ENCODE measurements at regions not wholly inside any gene's neighbourhood (a gene's known extent, or its start where the extent isn't known, plus 50 kb on each side); places are given as distances from the start of the nearest gene placed in this dataset.
A peak's percentile ranks its signal among the peaks of the same experiment; 100 is the strongest.

GRCh38 chr1:235925016-235925415, 58.3 kb upstream of the LYST start:
- DNase-seq = no peak
- no peaks in the 10 kb centered on the region for H3K9me3 Mint-ChIP-seq
- no peak overlapping the region for H3K4me3 Mint-ChIP-seq
- no peaks in the 10 kb centered on the region for H3K36me3 Mint-ChIP-seq (ENCODE audit: low read depth)
- H3K27me3 Mint-ChIP-seq (ENCODE audit: insufficient read depth) = peaks cover 3% of the 10 kb centered on the region; the same call in 1 of the 2 replicates
- H3K27ac Mint-ChIP-seq = no peak overlapping the region
- H3K4me1 Mint-ChIP-seq (ENCODE audit: low read depth) = peaks cover 36% of the 10 kb centered on the region
- no peak for TF ChIP-seq CTCF (IDR thresholded peaks at IDR 0.05)

- peak; percentile 22 for DNase-seq
- Mint-ChIP-seq H3K36me3 (ENCODE audit: low read depth) (no peaks in the 10 kb centered on the region), H3K4me3 (peak overlapping the region; percentile 14; the same call in 1 of the 2 replicates), H3K27me3 (ENCODE audit: insufficient read depth) (peaks cover 1% of the 10 kb centered on the region), H3K9me3 (no peaks in the 10 kb centered on the region), H3K27ac (peak overlapping the region; percentile 46), H3K4me1 (ENCODE audit: low read depth) (peaks cover 51% of the 10 kb centered on the region)
- no peak for TF ChIP-seq CTCF (IDR thresholded peaks at IDR 0.05)
Observed at GRCh38 chr1:235923466-235924021, 56.8 kb upstream of the LYST start.

- Mint-ChIP-seq H3K4me1 (ENCODE audit: low read depth) (peaks cover 78% of the 10 kb centered on the region), H3K36me3 (ENCODE audit: low read depth) (no peaks in the 10 kb centered on the region), H3K27me3 (ENCODE audit: insufficient read depth) (peaks cover 1% of the 10 kb centered on the region), H3K4me3 (peak overlapping the region; percentile 49), H3K27ac (peak overlapping the region; percentile 84), H3K9me3 (no peaks in the 10 kb centered on the region)
- peak; percentile 65 for DNase-seq
- no peak for TF ChIP-seq CTCF (IDR thresholded peaks at IDR 0.05)
Observed at GRCh38 chr1:235920596-235921375, 54.1 kb upstream of the LYST start.

- no peak for TF ChIP-seq CTCF (IDR thresholded peaks at IDR 0.05)
- peaks cover 83% of the 10 kb centered on the region for H3K4me1 Mint-ChIP-seq (ENCODE audit: low read depth)
- H3K9me3 Mint-ChIP-seq = no peaks in the 10 kb centered on the region
- peak overlapping the region; percentile 49 for H3K4me3 Mint-ChIP-seq
- H3K36me3 Mint-ChIP-seq (ENCODE audit: low read depth) = no peaks in the 10 kb centered on the region
- DNase-seq = peak; percentile 82
- H3K27me3 Mint-ChIP-seq (ENCODE audit: insufficient read depth) = peaks cover 1% of the 10 kb centered on the region
- H3K27ac Mint-ChIP-seq = peak overlapping the region; percentile 84
Observed at GRCh38 chr1:235919833-235920441, 53.2 kb upstream of the LYST start.

GRCh38 chr1:235919127-235919832, 52.6 kb upstream of the LYST start:
- Mint-ChIP-seq H3K4me3 (peak overlapping the region; percentile 49), H3K27me3 (ENCODE audit: insufficient read depth) (peaks cover 1% of the 10 kb centered on the region), H3K36me3 (ENCODE audit: low read depth) (no peaks in the 10 kb centered on the region), H3K27ac (peak overlapping the region; percentile 84), H3K4me1 (ENCODE audit: low read depth) (peaks cover 89% of the 10 kb centered on the region), H3K9me3 (no peaks in the 10 kb centered on the region)
- no peak for TF ChIP-seq CTCF (IDR thresholded peaks at IDR 0.05)
- no peak for DNase-seq

Measured in HFFc6 (cell line).